CD4-positive, alpha-beta T cell treated with Interleukin-21 for 1 hour (primary cell): ENCODE measurements at regions not wholly inside any gene's neighbourhood (a gene's known extent, or its start where the extent isn't known, plus 50 kb on each side); places are given as distances from the start of the nearest gene placed in this dataset.
A peak's percentile ranks its signal among the peaks of the same experiment; 100 is the strongest.

Experiments
- DNase-seq: peaks from one replicate; pipeline ENCODE4 v3.0.0-alpha.2; 2020

DNA sequence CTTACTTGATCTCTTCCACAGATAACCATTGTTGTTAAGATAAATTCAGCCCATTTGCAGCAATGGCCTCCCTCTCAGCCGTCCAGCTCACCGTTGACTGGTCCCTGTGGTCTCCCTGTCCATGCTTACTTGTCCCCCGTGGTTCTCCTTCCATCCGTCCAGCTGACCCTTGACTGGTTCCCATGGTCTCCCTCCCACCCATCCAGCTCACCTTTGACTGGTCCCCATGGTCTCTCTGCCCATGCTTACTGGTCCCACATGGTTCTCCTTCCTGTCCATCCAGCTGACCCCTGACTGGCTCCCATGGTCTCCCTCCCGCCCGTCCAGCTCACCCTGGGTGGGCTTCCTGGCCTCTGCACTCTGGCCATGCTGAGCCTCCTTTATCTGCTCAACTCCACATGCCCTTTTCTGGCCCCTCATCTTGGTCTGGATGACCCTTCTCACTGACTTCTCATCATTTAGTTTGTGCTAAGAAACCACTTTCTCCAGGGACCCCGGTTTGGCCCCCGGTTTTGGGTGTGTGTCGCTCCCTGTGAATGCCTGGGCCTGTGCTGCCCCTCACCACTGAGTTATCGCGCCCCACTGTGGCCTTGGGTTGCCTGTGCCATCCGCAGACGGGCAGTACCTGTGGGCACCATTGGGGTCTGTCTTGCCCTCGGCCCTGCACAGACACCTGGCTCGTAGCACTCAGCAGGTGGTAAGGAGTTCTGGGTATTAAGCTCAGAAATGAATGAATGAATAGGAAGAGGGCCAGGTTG, 146.4 kb downstream of the ERMARD start:
- no peak for DNase-seq

DNA sequence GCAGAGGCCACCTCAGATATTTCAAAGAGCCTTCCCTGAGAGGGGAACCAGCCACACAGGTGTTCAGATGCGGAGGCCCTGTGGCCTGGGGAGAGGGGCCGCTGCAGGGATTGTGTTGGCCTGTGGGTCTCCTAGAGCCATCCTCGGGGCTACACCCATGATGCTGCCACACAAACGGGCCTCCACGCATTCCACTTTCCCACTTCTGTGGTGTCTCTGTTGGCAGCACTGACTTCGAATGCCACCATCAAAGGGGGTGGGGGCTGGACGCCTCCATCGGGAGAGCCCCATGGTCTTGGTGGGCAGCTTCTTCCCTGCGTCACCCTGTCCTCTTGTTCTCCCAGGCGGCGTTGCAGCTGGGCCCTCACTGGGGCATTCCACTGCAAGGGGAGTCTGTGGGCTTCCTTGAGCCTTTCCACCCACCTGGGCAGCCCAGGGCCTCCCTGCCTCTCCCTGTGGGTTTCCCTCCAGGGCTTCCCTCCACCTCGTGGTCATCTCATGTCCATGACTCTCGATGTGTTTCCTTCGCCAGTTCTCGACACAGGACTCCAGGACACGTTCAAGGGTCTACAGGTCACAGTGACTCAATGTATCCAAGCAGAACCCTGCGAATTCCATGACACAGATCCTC, 145.5 kb downstream of the ERMARD start:
- no peak for DNase-seq

DNA sequence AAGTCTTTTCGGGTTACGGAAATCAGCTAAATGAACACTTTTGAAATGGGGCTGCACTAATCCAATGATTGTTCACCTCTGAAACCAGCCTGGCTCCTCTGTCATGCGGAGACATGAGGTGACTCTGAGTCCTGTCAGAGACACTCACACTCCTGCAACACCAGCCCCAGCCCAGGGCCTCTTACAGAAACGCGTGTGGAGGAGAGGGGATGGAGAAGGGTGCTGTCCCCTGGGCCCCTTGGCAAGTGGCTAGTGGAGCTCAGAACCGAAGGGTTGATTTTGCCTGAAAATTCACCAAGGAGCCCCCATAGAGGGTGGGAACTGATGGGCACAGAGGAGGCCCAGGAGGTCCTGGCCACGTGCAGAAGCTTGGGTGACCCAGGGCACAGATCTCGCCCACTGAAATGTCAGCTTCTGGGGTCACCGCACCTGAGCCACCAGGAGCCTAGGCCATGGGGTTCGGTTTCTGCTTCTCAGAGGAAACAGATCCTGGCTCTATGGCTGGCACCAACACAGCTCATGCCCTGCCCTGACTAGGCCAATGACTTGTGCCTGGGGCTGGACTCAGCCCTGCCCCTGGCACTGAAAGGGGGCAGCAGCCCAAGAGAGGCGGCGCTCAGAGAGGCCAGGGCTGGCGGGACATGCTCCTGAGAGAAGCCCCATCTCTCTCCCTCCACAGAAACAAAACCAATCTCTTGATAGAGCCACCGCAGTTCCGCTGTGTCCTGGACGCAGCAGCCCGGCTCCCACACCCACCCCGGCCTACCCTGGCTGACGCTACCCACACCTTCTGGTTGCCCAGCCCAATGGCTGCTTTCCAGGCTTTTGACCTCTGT, 144.7 kb downstream of the ERMARD start:
- no peak for DNase-seq

DNA sequence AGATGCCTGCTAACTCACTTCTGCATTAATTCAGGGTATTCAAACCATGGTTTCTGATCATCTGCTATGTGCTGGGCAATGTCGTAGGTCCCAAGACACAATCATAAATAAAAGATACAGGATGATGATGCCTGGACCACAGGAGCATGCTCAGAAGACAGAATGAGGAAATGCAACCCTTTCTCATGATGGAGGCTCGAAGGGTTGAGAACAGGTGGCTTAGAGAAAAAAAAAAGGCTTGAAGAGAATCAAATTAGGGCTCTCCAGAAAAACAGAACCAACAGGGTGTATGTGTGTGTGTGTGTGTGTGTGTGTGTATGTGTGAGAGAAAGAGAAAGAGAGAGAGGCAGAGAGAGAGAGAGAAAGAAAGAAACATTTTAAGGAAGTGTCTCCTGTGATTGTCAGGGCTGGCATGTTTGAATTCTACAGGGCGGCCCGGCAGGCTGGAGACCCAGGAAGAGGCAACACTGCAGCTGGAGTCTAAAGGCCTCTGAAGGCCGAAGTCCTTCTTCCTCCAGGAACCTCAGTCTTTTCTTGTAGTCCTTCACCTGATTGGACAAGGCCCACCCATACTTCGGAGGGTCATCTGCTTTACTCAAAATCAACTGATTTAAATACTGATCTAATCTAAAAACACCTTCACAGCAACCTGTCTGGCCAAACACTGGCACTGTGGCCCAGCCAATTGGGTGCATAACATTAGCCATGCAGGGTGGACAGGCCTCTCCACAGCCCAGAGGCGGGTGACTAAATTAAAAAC, 143.8 kb downstream of the ERMARD start:
- DNase-seq: no peak

DNA sequence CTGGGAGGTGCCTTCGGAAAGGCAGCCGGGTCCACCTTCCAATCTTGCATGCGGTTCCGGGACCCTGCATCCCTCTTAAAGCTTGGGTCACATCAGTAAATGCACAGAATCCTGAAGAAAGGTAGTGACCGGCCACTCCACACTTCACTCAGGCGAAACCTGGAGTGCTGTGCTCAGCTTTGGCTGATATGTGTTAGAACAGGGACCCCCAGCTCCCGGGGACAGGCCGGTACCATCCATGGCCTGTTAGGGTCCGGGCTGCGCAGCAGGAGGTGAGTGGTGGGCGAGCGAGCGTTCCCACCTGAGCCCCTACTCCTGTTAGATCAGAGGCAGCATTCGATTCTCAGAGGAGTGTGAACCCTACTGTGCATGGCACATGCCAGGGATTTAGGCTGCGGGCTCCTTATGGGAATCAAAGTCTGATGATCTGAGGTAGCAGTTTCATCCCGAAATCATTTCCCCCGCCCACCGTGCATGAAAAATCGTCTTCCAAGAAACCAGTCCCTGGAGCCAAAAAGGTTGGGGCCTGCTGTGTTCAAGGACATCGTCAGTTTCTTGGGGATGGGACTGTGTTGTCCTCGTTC, 143.0 kb downstream of the ERMARD start:
- DNase-seq: no peak

DNA sequence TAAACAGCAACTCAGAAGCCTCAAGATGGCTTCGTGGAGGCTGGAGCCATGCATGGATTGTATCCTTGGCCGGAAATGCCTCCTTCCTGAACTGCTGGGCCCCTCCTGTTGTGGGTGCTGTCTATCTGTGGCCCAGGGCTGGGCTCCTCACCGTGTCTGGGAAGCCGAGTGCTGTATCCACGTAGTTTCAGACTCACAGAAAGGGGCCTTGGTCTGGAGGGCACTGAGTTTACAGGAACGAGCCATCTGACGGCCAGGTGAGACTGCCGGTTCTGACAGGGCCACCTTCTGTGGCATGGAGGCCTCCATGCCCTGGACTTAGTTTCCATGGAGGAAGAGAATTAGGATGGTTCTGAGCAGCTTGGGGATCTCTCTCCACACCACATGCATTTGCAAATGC, 142.2 kb downstream of the ERMARD start:
- DNase-seq: no peak

DNA sequence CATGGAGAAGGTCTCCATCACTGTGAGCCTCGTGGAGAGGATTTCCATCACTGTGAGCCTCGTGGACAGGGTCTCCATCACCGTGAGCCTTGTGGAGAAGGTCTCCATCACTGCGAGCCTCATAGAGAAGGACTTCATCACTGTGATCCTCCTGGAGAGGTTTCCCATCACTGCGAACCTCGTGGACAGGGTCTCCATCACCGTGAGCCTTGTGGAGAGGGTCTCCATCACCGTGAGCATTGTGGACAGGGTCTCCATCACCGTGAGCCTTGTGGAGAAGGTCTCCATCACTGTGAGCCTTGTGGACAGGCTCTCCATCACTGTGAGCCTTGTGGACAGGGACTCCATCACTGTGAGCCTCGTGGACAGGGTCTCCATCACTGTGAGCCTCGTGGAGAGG, 140.4 kb downstream of the ERMARD start:
- DNase-seq: no peak

DNA sequence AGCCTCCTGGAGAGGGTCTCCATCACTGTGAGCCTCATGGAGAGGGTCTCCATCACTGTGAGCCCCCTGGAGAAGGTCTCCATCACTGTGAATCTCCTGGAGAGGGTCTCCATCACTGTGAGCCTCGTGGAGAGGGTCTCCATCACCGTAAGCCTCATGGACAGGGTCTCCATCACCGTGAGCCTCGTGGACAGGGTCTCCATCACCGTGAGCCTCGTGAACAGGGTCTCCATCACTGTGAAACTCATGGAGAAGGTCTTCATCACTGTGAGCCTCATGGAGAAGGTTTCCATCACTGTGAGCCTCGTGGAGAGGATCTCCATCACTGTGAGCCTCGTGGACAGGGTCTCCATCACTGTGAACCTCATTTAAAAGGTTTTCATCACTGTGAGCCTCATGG, 140.0 kb downstream of the ERMARD start:
- DNase-seq: no peak

DNA sequence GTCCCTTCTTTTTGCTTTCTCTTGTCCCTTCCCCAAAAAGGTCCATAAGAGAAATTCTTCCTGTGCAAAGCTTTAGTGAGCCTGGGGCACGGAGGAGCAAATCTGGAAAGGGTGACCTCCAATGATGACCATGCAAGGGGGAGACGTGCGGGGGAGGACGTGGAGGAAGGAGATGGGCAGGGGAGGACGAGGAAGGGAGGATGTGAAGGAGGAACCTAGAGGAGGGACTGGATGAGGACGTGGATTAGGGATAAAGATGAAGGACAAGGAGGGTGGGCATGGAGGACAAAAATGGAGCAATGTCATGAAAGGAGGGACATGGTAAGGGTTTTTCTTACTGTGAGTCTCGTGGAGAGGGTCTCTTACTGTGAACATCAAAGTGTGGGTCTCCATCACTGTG, 139.5 kb downstream of the ERMARD start:
- no peak for DNase-seq

DNA sequence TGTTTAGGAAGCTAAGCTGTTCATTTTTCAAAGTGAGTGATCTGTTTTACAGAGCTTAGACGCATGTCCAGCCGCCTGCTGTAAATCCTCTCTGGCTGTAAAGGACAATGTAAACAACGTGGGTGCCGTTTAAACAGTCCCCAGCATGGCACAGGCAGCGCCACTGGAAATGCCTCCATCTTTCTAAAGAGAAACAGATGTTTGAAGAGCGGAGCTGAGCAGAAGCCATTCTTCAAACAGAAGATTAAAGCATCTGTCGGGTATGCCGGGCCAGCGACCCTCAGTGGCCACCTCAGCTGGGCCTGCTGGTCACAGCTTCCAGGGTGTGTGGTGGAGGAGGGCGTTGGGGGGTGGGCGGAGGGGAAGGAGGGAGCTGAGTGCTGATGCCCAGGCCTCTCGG, 138.6 kb downstream of the ERMARD start:
- DNase-seq: no peak

DNA sequence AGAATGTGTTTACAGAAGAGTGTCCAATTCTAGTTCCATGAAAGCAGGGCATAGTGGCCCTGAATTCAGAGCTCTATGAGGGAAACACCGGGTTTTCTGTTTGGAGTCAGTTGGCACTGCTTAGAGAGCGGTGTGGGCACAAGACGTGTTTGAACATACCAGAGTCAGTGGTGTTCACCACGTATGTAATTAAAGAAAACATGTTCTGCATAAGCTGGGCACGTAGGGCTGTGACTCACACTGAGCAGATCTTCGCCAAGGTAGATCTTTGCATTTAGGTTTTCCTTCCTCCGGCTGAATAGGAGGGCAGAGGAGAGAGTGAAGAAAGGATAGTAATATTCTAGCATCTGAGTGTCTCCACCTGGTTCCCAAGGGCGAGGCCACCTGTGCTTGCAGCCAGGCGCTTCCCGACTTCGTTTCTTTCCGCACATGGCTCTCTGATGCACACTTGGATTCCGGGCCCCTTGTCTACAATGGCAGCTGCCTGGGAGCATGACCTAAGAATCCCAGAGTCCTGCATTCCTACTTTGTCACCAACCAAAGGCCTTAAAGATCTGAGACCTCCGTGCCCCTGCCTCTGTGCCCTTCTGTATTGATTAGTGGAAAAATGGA, 136.2 kb downstream of the ERMARD start:
- DNase-seq: no peak

DNA sequence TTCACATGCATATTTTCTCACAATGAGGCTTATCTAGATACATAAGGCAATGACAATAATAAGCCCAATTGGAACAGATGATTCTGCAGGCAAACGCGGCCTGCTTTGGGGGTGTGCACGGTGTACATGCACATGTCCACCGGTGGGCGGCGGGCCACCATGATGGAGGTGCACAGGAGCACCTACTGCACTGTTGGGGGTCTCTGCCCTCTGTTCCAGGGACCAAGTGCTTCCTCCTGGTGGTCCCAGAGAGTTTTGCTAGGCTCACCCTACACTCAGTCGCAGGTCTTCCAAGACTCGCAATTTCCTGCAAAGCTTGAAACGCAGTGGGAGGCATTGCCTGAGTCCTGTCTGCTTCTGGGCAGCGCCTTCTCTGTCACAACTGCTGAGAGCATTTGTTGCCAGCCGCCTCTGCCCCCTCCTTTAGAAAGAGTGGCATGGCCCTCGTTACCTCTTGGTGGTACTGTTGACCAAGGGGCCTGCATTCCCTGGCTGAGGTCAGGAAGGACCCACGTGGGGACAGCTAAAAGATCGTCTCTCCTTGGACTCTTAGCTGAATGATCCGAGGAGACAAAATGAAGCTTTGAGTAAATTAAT, 135.3 kb downstream of the ERMARD start:
- DNase-seq: no peak

DNA sequence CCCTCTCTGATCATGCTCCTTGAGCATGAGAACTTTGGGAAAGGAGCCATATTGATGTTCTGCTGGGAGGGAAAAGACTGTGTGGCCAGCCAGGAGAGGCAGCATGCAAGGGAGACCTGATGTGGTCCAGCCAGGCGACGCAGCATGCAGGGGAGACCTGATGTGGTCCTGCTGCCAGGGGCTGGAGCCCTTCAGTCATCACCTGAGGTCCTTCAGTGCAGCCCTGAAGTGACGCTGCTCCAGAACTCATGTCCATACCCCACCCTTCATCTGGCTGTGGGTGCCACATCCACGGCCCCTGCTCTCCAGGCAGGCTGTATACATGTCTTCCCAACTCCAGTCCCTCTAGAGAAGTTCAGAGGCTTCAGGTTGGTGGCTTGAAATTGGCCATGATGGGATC, 134.4 kb downstream of the ERMARD start:
- no peak for DNase-seq

DNA sequence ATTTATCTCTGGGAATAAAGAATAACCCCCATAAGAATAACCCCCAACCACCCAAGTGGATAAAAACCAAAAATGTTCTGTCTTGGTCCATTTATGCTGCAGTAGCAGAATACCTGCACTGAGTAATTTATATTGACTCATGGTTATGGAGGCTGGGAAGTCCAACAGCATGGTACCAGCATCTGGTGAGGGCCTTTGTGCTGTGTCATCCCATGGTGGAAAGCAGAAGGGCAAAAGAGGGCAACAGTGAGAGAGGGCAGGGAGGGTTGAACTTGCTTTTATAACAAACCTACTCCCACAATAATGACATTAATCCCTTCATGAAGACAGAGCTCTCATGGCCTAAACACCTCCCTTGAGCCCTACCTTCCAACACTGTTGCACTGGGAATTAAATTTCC, 133.7 kb downstream of the ERMARD start:
- no peak for DNase-seq

DNA sequence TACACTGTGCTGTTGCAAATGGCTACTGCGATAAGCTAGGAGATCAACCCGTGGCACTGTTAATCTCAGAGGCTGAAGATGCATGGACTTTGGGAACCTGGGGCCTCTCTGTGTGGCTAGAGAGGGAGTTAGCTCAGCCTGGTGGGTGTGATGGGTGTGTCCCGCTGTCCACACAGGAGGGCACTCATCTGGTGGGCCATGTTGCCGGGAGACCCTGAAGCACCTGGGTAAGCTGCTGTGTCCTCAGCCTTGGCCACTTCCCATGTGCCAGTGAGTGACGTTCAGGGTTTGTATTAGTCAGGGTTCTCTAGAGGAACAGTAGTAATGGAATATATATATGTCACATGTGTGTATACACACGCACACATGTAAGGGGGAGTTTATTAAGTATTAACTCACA, 132.7 kb downstream of the ERMARD start:
- no peak for DNase-seq

DNA sequence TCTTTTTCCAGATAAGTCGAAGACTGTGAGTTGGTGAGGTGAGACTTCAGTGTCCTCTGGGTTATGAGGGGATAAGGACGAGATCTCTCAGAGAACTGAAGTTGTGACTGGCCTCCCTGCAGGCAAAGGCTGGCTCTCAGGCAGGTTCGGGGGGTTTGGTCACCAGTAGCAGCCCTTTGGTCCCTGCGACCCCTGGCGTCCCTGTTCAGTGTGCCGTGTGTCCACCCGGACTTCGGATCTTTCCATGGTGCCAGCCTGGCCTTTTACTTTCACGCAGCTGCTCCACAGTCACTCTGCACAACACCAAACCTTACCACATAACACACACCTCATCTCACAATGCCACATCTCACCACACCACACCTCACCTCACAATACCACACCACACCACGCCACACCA, 131.9 kb downstream of the ERMARD start:
- no peak for DNase-seq

DNA sequence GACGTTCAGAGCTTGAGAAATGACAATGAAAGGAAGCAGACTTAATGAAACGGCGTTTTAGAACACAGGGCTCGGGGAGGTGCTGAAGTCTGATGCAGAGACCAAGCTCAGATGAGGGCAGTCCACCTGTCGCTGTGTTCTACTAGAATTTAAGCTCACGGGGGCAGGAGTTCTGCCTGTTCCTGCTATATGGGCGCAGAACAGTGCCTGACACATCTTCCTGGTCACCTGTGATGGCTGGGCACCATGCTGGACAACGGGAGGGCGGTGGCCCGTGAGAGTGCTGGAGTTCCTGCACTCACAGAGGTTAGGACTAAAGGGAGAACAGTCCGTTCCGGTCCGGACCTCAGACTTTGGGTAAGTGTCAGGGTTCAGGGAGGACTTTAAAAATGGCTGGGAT, 130.6 kb downstream of the ERMARD start:
- DNase-seq: no peak

DNA sequence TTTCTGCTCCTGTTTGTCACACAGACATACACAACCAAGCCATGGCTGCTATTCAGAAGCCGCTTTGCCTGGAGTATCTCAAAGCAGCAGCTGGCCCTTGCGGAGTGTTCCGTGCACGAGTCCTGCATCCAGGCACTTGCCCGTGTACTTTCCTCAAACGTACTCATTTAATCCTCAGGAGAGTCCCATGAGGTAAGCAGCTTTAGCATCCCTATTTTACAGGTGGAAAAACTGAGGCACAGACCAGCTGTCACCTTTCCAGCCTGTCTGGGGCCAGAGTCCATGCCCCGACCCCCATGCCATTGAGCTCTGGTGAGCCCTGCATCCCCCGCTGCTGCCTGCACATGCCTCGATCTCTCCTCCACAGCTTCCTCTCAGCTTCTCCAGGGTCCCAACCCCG, 130.0 kb downstream of the ERMARD start:
- DNase-seq: no peak

DNA sequence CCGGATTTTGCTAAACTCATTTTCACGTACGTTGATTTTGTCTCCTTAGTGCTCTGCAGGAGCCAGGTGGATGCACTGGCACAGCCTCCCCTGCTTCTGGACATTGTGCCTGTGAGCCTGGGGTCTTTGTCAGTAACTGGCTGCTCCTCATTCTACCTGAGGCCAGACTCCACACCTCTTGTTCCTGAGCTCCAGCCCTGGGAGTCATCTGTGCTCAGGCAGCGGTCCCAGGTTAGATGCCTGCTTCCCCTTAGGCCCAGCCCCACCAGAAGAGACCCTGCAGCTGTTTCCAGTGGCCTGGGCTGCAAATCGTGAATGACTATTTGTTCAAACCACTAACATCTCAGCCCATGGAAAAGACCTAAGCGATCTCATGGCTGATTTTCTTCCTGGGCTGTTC, 129.1 kb downstream of the ERMARD start:
- DNase-seq: no peak

DNA sequence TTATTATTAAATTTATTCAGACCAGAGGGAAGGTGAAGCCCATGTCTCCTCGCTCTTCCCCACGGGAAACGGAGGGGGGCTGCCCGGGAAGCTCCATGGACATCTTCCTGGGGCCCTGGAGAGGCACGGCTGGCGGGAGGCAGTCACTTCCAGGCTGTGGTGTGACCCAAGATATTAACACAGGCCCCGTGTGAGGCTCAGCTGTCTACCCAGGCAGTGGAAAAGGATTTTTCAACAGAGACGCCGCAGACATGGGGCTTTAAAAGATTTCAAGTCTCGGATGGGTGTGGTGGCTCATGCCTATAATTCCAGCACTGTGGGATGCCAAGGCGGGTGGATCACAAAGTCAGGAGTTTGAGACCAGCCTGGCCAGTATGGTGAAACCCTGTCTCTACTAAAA, 117.9 kb downstream of the ERMARD start:
- DNase-seq: no peak

DNA sequence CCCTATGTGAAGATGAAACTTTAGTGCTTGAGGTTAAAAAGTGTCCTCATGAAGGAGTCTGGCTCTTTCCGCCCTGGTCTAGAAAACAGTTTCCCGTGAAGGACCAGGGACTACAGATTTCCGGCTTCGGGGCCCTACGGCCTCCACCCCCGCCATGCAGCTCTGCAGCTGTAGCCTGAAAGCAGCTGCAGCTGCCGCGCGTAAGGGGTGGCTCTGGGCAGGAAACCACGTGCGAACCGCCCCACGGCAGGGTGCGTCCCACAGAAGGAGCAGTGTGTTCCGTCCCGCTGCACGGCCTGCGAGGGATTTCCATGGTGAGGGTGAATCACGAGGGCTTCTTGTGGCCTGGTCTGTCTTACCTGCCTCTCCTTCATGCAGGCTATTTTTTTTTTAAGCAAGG, 117.0 kb downstream of the ERMARD start:
- DNase-seq: peak; percentile 54

DNA sequence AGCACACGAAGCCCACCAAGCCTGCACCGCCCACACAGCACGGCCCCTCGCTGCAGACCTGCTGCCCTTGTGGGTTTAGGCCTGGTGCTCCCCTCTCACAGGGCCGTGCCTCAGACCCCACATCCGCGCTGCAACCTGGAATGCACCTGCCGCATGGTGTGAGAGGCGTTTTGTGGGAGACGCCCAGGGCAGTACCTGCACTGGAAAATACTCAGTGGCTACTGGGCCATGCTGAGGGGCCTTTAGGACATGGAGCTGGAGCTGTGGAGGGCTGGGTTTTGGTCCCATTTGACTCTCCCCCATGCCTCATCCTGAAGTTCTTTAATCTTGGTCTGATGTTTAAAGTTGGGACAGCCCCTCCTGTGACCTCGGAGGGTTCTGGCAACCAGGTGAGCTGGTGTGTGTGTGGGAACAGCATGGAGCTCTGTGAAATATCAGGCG, 116.3 kb downstream of the ERMARD start:
- no peak for DNase-seq
